ENCODE measurements at regions not wholly inside any gene's neighbourhood (a gene's known extent, or its start where the extent isn't known, plus 50 kb on each side); places are given as distances from the start of the nearest gene placed in this dataset.

DNA sequence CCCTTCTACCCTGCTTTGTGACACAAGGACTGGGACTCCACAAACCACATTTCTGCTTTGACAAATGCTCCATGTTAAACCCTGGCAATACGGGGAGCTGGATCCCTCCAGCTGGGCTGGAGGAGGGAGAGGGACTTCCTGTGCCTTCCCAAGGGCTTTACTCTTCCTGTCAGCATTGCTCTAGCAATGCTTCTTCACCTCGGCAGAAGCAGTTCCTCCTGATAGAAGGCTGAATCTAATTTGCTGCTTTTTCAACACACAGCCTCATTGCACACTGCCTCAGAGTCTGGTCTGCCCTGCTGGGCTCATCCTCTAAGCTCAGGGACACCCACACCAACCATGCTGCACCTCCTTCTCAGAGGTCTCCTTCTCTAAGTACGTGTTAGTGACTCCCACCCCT is 142.8 kb upstream of the SMAD3 start:
- TF ChIP-seq, protein P1, sequence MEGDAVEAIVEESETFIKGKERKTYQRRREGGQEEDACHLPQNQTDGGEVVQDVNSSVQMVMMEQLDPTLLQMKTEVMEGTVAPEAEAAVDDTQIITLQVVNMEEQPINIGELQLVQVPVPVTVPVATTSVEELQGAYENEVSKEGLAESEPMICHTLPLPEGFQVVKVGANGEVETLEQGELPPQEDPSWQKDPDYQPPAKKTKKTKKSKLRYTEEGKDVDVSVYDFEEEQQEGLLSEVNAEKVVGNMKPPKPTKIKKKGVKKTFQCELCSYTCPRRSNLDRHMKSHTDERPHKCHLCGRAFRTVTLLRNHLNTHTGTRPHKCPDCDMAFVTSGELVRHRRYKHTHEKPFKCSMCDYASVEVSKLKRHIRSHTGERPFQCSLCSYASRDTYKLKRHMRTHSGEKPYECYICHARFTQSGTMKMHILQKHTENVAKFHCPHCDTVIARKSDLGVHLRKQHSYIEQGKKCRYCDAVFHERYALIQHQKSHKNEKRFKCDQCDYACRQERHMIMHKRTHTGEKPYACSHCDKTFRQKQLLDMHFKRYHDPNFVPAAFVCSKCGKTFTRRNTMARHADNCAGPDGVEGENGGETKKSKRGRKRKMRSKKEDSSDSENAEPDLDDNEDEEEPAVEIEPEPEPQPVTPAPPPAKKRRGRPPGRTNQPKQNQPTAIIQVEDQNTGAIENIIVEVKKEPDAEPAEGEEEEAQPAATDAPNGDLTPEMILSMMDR (IDR thresholded peaks at IDR 0.05), result no peak
- no peak for TF ChIP-seq POLR2AphosphoS5 (IDR thresholded peaks at IDR 0.05)

All from prostate gland (tissue), 2 donors.